ENCODE measurements at regions not wholly inside any gene's neighbourhood (a gene's known extent, or its start where the extent isn't known, plus 50 kb on each side); places are given as distances from the start of the nearest gene placed in this dataset.

GRCh38 chr1:221635305-221635704, 106.6 kb downstream of the DUSP10 start:
- in situ Hi-C loops (cut with HindIII; ENCODE audit: low sequenced_read_pairs): no loop called here
- DNase-seq (ENCODE audit: low spot score): no peak

GRCh38 chr1:221636096-221636495, 105.8 kb downstream of the DUSP10 start:
- in situ Hi-C loops (cut with HindIII; ENCODE audit: low sequenced_read_pairs): no loop called here

GRCh38 chr1:221636967-221637366, 104.9 kb downstream of the DUSP10 start:
- in situ Hi-C loops (cut with HindIII; ENCODE audit: low sequenced_read_pairs): no loop called here
- no peak for DNase-seq (ENCODE audit: low spot score)

More at GRCh38 chr1:221636096-221636495, 105.8 kb downstream of the DUSP10 start:
- no peak for DNase-seq (ENCODE audit: low spot score)

- no peak for DNase-seq (ENCODE audit: low spot score)
- in situ Hi-C loops (cut with HindIII; ENCODE audit: low sequenced_read_pairs): no loop called here
Observed at GRCh38 chr1:221637641-221638041, 104.2 kb downstream of the DUSP10 start.

GRCh38 chr1:221638595-221638994, 103.3 kb downstream of the DUSP10 start:
- in situ Hi-C loops (cut with HindIII; ENCODE audit: low sequenced_read_pairs): no loop called here
- DNase-seq (ENCODE audit: low spot score): no peak

GRCh38 chr1:221641811-221642210, 100.1 kb downstream of the DUSP10 start:
- in situ Hi-C loops (cut with HindIII; ENCODE audit: low sequenced_read_pairs): no loop called here
- DNase-seq (ENCODE audit: low spot score): no peak

- in situ Hi-C loops (cut with HindIII; ENCODE audit: low sequenced_read_pairs): no loop called here
Observed at GRCh38 chr1:221643404-221644144, 98.3 kb downstream of the DUSP10 start.

GRCh38 chr1:221644145-221644448, 97.8 kb downstream of the DUSP10 start:
- DNase-seq (ENCODE audit: low spot score): no peak
- in situ Hi-C loops (cut with HindIII; ENCODE audit: low sequenced_read_pairs): no loop called here

More at GRCh38 chr1:221643404-221644144, 98.3 kb downstream of the DUSP10 start:
- DNase-seq (ENCODE audit: low spot score): no peak

GRCh38 chr1:221644663-221645258, 97.1 kb downstream of the DUSP10 start:
- no peak for DNase-seq (ENCODE audit: low spot score)
- in situ Hi-C loops (cut with HindIII; ENCODE audit: low sequenced_read_pairs): no loop called here

- no peak for DNase-seq (ENCODE audit: low spot score)
- in situ Hi-C loops (cut with HindIII; ENCODE audit: low sequenced_read_pairs): no loop called here
Observed at GRCh38 chr1:221648201-221648600, 93.7 kb downstream of the DUSP10 start.

Measured in G401 (cell line).